ENCODE measurements at regions not wholly inside any gene's neighbourhood (a gene's known extent, or its start where the extent isn't known, plus 50 kb on each side); places are given as distances from the start of the nearest gene placed in this dataset.

DNA sequence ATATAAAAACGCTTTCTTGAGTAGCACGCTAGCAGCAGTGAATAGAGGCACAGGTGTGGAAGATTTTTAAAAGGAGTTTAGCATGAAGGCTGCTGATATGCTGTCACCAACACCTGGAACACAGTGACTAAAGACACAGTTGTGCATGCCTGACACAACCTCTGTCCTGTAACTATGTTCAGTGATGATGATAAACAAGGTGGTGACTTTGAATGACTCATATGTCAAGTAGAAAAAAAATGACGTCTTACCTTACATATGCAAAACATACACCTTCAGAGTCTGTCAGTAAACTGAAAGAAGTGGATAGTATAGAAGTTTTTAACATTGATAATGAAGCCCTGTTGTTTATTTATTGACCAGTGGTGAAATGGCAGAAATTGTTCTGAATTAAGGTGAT, 66.2 kb upstream of the ADCY2 start:
- no peak for DNase-seq
- no peaks in the 10 kb centered on the region for H3K4me1 Mint-ChIP-seq
- no peaks in the 10 kb centered on the region for H3K27me3 Mint-ChIP-seq
- H3K27ac Mint-ChIP-seq, result no peak overlapping the region
- H3K4me3 Mint-ChIP-seq, result no peak overlapping the region
- H3K36me3 Mint-ChIP-seq, result no peaks in the 10 kb centered on the region
- no peaks in the 10 kb centered on the region for H3K9me3 Mint-ChIP-seq

DNA sequence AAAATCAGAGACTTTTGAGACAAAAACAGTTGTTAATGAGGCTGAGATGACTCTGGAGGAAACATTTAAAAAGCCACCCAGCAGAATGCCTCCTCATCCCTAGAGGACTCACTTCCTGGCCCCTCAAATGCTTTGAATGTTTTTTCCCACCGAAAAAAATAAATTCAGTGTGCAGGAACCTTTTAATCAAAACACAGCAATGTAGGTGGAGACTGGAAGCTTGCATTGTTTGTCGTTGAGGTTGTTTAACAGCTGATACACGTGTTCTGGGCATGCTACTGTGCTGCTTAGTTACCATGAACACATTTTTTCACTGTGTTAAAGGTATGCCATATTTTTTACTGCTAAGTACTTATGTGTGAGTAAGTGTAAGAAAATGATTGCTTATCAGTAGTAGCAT, 65.7 kb upstream of the ADCY2 start:
- Mint-ChIP-seq H3K36me3 (no peaks in the 10 kb centered on the region), H3K27me3 (no peaks in the 10 kb centered on the region), H3K27ac (no peak overlapping the region), H3K4me3 (no peak overlapping the region), H3K4me1 (no peaks in the 10 kb centered on the region), H3K9me3 (no peaks in the 10 kb centered on the region)
- DNase-seq, result no peak

GRCh38 chr5:7331131-7331530, 64.8 kb upstream of the ADCY2 start:
- no peaks in the 10 kb centered on the region for H3K4me1 Mint-ChIP-seq
- no peaks in the 10 kb centered on the region for H3K36me3 Mint-ChIP-seq
- no peak overlapping the region for H3K4me3 Mint-ChIP-seq
- DNase-seq, result no peak
- no peaks in the 10 kb centered on the region for H3K9me3 Mint-ChIP-seq
- H3K27me3 Mint-ChIP-seq, result no peaks in the 10 kb centered on the region
- H3K27ac Mint-ChIP-seq, result no peak overlapping the region

All from activated naive CD8-positive, alpha-beta T cell treated with anti-CD3 and anti-CD28 coated beads for 36 hours (primary cell).